ENCODE measurements at regions not wholly inside any gene's neighbourhood (a gene's known extent, or its start where the extent isn't known, plus 50 kb on each side); places are given as distances from the start of the nearest gene placed in this dataset.
"Not testable (repeated sequence)": the region's sequence is repeated elsewhere in the genome, so short reads cannot be mapped to it uniquely, and the experiment has no call there.

DNA sequence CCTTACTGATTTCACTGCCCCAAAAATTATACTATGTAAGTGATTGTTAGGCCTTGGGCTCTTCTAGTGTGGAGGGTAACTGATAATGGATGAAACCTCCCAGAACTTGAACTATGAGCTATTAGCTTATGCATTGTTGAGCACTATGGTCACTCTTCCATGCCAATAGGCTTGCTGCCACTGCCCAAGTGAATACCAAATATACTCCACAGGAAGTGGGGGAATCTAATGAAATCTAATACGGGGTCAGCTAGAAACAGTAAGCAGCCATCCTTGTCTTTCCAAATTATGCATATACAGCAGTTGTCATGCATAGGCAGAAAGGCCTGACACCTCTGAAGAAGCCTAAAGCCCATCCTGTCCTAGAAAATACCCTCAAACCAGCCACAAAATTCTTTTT is 198.7 kb upstream of the PTBP2 start:
- no peaks in the 10 kb centered on the region for H3K27me3 Mint-ChIP-seq

DNA sequence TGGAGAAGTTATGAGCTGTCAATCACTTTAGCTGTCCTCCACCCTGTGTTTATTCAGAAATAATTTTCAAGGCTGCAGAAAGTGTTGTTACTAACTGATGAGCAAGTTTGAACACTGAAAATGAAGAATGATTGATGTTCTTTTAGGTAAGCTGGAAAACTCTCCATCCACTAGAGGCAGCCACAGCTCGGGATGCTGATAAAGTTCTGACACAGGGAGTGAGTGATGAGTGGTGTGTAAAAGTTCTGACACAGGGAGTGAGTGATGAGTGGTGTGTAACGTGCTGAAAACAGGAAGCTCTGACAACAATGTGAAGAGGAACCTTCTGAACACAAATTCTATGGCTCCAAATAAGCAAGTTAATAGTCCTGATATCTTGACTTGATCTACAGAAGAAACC is 197.5 kb upstream of the PTBP2 start:
- H3K27ac Mint-ChIP-seq, result no peak overlapping the region
- CTCF ChIA-PET, result no interaction called here
- H3K27ac ChIP-seq (ENCODE audit: low read depth in 1 of 2, low read length in 2 of 2), result no peak overlapping the region
- intact Hi-C loops (cut with DNase I, micrococcal nuclease), result no loop called here
- no peaks in the 10 kb centered on the region for H3K4me1 ChIP-seq (ENCODE audit: insufficient read depth, low read length)
- H3K27me3 ChIP-seq (ENCODE audit: control insufficient read depth in 1 of 2, insufficient read depth in 2 of 2, low read length in 2 of 2), result no peaks in the 10 kb centered on the region
- peaks cover 13% of the 10 kb centered on the region for H3K9me3 Mint-ChIP-seq
- no peaks in the 10 kb centered on the region for H3K36me3 ChIP-seq (ENCODE audit: insufficient read depth, low read length)
- no peaks in the 10 kb centered on the region for H3K27me3 Mint-ChIP-seq
- H3K9me3 ChIP-seq (ENCODE audit: control insufficient read depth in 1 of 2, insufficient read depth in 1 of 2, low read length in 2 of 2), result peaks cover 4 to 13% of the 10 kb centered on the region in 2 experiments
- ATAC-seq (ENCODE audit: poor library complexity) (no peak), DNase-seq (peak in 1 of 14 experiments; percentile 1)
- TF ChIP-seq, protein P1, sequence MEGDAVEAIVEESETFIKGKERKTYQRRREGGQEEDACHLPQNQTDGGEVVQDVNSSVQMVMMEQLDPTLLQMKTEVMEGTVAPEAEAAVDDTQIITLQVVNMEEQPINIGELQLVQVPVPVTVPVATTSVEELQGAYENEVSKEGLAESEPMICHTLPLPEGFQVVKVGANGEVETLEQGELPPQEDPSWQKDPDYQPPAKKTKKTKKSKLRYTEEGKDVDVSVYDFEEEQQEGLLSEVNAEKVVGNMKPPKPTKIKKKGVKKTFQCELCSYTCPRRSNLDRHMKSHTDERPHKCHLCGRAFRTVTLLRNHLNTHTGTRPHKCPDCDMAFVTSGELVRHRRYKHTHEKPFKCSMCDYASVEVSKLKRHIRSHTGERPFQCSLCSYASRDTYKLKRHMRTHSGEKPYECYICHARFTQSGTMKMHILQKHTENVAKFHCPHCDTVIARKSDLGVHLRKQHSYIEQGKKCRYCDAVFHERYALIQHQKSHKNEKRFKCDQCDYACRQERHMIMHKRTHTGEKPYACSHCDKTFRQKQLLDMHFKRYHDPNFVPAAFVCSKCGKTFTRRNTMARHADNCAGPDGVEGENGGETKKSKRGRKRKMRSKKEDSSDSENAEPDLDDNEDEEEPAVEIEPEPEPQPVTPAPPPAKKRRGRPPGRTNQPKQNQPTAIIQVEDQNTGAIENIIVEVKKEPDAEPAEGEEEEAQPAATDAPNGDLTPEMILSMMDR (IDR thresholded peaks at IDR 0.05), result no peak
- H3K36me3 Mint-ChIP-seq (ENCODE audit: low read depth), result no peaks in the 10 kb centered on the region
- no peak overlapping the region for H3K4me3 Mint-ChIP-seq
- POLR2A ChIA-PET, result no interaction called here
- no peaks in the 10 kb centered on the region for H3K4me1 Mint-ChIP-seq (ENCODE audit: low read depth)
- no peak overlapping the region for H3K4me3 ChIP-seq (ENCODE audit: low read length)

More for the DNA sequence above, 198.7 kb upstream of the PTBP2 start:
- ATAC-seq (ENCODE audit: poor library complexity) (no peak), DNase-seq (no peak)
- Histone ChIP-seq H3K27me3 (ENCODE audit: control insufficient read depth in 1 of 2, insufficient read depth in 2 of 2, low read length in 2 of 2) (no peaks in the 10 kb centered on the region), H3K4me1 (ENCODE audit: insufficient read depth, low read length) (no peaks in the 10 kb centered on the region), H3K4me3 (ENCODE audit: low read length) (no peak overlapping the region), H3K36me3 (ENCODE audit: insufficient read depth, low read length) (no peaks in the 10 kb centered on the region), H3K27ac (ENCODE audit: low read depth in 1 of 2, low read length in 2 of 2) (no peak overlapping the region), H3K9me3 (ENCODE audit: control insufficient read depth in 1 of 2, insufficient read depth in 1 of 2, low read length in 2 of 2) (peaks cover 1 to 4% of the 10 kb centered on the region in 2 experiments)
- no peak overlapping the region for H3K4me3 Mint-ChIP-seq
- H3K36me3 Mint-ChIP-seq (ENCODE audit: low read depth), result no peaks in the 10 kb centered on the region
- peaks cover 4% of the 10 kb centered on the region for H3K9me3 Mint-ChIP-seq
- no peak overlapping the region for H3K27ac Mint-ChIP-seq
- no peaks in the 10 kb centered on the region for H3K4me1 Mint-ChIP-seq (ENCODE audit: low read depth)
- intact Hi-C loops (cut with DNase I, micrococcal nuclease), result no loop called here
- CTCF ChIA-PET, result no interaction called here
- POLR2A ChIA-PET, result interaction anchor here (0.6 kb wide), 1 partner anchor 442 kb away, joined by 3 read pairs; no protein-coding TSS in a partner anchor
- TF ChIP-seq, protein P1 (IDR thresholded peaks at IDR 0.05), result no peak

DNA sequence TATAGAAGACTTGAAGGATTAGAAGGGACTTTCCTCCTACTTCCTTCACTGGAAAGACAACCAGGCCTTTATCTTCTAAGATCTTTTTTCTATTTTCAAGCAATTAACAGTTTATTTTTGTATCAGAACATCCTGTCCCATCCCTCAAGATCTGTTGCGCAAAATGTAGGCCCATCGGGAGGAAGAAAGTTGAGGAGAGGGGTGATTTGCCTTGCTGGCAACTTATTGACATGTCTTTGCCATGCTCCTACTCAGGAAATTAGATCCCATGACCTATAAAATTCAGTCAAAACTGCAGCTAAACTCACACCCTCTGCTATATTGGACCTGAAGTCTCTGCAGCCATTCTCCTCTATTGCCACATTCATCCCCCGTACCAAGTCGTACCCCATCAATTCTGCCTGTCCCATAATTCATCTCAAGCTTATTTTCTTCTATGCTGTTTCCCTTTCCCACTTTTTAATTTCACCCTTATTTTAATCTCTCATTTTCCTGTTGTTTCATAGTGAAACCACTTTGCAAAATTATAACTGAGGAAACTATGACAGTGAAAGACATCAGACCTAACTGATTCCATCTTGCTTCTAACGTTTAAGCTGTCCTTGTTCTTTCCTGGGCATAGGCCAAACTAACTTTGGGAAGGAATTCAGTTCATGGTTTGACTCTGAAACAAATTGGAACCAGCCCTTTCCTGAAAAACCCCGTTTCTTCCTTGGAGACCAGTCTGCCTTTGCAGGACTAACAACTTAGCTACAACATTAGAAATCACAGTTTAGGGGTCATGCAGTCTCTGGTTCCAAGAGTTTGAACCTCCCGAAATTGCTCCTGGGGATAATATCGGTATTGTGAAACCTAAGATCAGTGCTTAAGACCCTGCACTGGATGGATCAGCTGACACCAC is 195.7 kb upstream of the PTBP2 start:
- Histone ChIP-seq H3K4me1 (ENCODE audit: insufficient read depth, low read length) (no peaks in the 10 kb centered on the region), H3K27me3 (ENCODE audit: control insufficient read depth in 1 of 2, insufficient read depth in 2 of 2, low read length in 2 of 2) (no peaks in the 10 kb centered on the region), H3K36me3 (ENCODE audit: insufficient read depth, low read length) (no peaks in the 10 kb centered on the region), H3K9me3 (ENCODE audit: control insufficient read depth in 1 of 2, insufficient read depth in 1 of 2, low read length in 2 of 2) (peaks cover 4 to 17% of the 10 kb centered on the region in 2 experiments), H3K4me3 (ENCODE audit: low read length) (no peak overlapping the region), H3K27ac (ENCODE audit: low read depth in 1 of 2, low read length in 2 of 2) (no peak overlapping the region)
- intact Hi-C loops (cut with DNase I, micrococcal nuclease), result no loop called here
- Mint-ChIP-seq H3K27ac (no peak overlapping the region), H3K4me3 (no peak overlapping the region), H3K27me3 (no peaks in the 10 kb centered on the region), H3K4me1 (ENCODE audit: low read depth) (no peaks in the 10 kb centered on the region), H3K9me3 (peaks cover 13% of the 10 kb centered on the region), H3K36me3 (ENCODE audit: low read depth) (no peaks in the 10 kb centered on the region)
- ATAC-seq (ENCODE audit: poor library complexity) (no peak), DNase-seq (no peak)
- CTCF ChIA-PET, result no interaction called here
- POLR2A ChIA-PET, result no interaction called here
- TF ChIP-seq, protein P1 (IDR thresholded peaks at IDR 0.05), result no peak

DNA sequence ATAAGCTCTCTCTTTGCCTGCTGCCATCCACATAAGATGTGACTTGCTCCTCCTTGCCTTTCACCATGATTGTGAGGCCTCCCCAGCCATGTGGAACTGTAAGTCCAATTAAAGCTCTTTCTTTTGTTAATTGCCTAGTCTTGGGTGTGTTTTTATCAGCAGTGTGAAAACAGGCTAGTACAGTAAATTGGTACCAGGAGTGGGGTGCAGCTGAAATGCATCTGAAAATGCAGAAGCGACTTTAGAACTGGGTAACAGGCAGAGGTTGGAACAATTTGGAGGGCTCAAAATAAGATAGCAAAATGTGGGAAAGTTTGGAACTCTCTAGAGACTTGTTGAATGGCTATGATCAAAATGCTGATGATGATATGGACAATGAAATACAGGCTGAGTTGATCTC is 192.9 kb upstream of the PTBP2 start:
- peaks cover 13% of the 10 kb centered on the region for H3K9me3 Mint-ChIP-seq
- CTCF ChIA-PET, result not testable (repeated sequence)

More for the DNA sequence above, 192.9 kb upstream of the PTBP2 start:
- DNase-seq; POLR2A ChIA-PET; H3K4me3 Mint-ChIP-seq; intact Hi-C loops (cut with DNase I, micrococcal nuclease); H3K4me1 ChIP-seq (ENCODE audit: insufficient read depth, low read length); ATAC-seq (ENCODE audit: poor library complexity); H3K27me3 ChIP-seq (ENCODE audit: control insufficient read depth in 1 of 2, insufficient read depth in 2 of 2, low read length in 2 of 2); H3K36me3 Mint-ChIP-seq (ENCODE audit: low read depth); H3K27me3 Mint-ChIP-seq; H3K4me1 Mint-ChIP-seq (ENCODE audit: low read depth); H3K36me3 ChIP-seq (ENCODE audit: insufficient read depth, low read length); H3K4me3 ChIP-seq (ENCODE audit: low read length); H3K27ac Mint-ChIP-seq; H3K27ac ChIP-seq (ENCODE audit: low read depth in 1 of 2, low read length in 2 of 2): not testable (repeated sequence)
- H3K9me3 ChIP-seq (ENCODE audit: control insufficient read depth in 1 of 2, insufficient read depth in 1 of 2, low read length in 2 of 2), result peaks cover 4 to 17% of the 10 kb centered on the region in 2 experiments
